HG03565 (cell line): ENCODE measurements at regions not wholly inside any gene's neighbourhood (a gene's known extent, or its start where the extent isn't known, plus 50 kb on each side); places are given as distances from the start of the nearest gene placed in this dataset.

Experiments
- ATAC-seq: cut with Tn5 transposase; IDR thresholded peaks from one replicate; pipeline ENCODE4 v1.9.1; 2021; ENCODE audit warnings: mild to moderate bottlenecking, moderate library complexity; ENCODE audit not compliant: unreplicated experiment

GRCh38 chr4:111464251-111465045 lies 680.8 kb upstream of the FAM241A start:
- ATAC-seq: no peak

DNA sequence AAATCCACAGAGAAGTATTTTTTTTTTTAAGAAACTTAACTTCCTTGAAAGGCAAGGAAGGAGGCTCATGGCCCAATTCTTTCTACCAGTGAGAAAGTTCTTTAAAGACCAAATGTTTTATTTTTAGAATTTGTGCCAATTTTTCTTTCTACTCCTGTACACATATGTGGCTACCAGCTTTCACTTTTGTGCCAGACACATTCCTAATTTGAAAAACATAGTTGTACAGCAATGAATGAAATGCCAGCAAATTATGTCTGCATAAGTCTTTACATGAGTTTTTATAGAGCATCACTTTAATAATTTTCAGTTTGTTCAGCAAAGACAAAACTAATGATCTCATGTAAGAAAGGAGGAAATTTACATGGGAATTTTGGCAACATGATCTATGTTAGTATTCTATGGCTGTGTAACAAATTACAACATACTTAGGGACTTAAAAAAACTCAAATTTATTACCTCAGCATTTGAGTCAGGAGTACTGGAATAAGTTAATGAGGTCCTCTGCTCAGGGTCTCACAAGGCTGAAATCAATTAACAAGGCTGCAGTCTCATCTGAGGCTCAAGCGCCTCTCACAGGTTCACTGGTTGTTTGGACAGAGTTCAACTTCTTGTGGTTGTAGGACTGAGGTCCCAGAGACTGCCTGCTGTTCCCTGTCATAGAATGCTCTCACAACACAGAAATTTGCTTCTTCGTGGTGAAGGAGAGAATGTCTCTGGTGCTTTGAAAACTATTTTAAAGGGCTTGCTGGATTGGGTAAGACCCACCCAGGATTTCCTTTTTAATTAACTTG lies 678.2 kb upstream of the FAM241A start:
- ATAC-seq: no peak

DNA sequence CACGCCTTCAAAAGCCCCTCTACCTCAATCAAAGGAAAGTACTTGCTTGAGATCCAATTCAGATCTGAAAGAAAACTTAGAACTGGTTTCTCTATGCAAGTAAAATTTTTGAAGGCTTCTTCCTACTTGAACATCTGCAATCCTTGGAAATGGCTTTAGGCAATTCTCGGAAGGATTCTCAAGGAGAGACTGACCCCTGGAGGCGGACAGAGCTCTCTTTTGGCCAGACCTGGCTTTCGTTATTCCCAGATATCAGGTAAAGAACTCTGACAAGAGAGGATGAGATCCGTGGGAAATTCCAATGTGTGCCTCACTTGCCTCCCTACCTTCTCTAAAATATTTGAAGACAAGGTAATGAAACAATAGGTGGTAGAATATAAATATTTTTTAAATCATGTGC lies 670.3 kb upstream of the FAM241A start:
- ATAC-seq: no peak

DNA sequence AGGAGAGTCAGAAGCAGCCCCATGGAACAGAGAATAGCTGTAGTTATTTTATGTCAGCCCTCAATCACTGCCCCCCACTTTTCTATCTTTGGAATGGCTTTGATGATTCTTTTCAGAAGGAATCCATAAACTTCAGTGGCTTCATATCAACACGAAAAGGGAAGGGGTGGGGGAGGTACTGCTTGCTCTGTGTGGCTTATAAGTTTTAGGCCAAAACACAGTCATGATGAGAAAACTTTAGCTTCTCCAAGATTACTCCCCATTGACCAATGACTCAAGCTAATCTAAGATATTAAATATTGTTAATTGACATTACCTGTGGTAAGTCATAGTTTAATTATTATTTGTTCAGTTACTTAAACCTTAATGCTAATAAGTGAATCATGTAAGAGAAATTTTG lies 669.6 kb upstream of the FAM241A start:
- ATAC-seq: no peak

- ATAC-seq: no peak
Observed at GRCh38 chr4:111480510-111480909, 664.7 kb upstream of the FAM241A start.

DNA sequence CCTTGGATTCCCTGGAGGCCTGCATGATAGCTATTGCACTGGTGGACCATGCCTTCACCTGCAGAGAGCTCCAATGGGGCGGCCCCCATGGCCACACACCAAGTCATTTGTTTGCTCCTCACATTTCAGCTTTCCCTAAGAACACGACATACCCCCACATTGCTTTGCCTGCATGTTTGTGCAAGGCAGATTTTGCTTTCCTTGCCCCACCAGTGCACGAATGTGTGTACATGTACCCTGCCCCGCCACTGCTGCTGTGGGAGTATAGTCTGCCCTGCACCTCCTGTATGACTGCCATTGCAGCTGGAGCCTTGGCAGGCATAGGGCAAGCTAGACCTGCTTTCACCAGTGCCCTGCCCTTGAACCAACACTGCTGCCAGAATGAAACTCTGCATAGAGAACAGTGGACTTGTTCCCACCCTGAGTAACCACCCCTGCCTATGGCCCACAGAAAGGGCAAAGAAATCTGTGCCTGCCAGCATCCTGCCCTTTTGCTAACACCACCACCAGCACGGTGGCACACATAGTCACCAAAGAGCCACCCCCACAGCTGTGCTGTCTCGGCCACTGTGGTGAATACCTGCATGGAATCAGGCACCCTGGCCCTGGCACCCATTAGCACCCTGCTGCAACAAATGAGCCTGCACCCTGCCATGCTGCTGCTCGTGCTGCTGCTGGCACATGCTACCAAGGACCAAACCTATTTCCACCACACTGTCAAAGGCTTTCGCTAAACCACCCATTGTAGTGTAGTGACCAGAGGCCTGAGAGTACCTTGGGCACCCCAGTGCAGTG lies 661.7 kb upstream of the FAM241A start:
- no peak for ATAC-seq

GRCh38 chr4:111492496-111492895 lies 652.8 kb upstream of the FAM241A start:
- no peak for ATAC-seq

DNA sequence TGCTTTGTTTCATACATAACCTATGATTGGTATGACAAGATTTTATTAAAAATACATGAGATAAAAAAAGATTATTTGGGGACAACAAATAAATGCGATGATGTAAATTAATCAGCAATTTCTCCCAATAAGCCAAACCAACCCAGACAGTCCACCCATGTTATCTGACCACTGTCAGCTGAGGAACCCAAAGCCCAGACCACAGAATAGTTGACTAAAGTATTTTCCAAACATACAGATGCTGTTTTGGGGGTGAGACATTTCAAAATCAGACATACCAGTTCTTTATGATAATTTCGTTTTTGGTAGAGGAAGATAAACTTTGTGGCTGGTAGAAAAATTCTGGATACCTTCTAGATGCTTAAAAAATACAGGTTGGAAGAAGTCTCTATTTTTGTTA lies 650.8 kb upstream of the FAM241A start:
- no peak for ATAC-seq

GRCh38 chr4:111494971-111495370 lies 650.3 kb upstream of the FAM241A start:
- ATAC-seq: no peak

DNA sequence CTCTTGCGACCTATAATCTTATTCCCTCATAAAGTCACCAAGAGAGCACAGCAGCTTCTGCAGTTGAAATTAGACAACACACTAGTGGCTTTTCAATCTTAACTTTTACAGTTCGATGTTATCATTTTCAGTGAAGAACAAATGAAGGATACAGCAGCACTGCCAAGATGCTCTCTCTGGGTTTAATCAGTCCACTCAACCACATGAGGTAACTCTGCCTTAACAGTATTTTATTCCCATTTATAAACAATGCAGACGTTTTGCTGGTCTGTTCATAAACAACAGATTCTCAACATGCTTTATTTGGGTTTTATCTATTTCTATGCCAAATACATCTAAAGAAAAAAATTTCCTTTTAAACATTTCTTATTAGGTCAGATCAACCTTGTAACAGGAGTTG lies 646.0 kb upstream of the FAM241A start:
- no peak for ATAC-seq

DNA sequence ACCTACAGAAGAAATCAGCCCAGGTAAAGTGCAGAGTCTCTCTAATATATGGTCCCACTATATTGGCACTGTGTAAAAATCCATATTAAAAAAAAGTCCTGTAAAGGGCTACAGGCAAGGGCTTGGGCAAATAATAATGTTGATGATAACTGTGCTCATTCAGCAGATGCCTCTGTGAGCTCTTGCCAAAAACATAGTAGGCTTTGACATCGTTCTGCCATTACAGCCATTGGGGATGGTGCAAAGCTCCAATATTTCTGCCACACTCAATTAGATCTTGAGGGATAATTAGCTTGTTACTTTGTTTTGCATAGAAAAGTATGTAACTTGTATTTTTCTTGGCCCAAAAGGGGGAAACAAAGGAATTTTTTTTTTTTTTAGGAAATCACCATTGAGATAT lies 645.5 kb upstream of the FAM241A start:
- no peak for ATAC-seq

GRCh38 chr4:111500858-111501257 lies 644.4 kb upstream of the FAM241A start:
- no peak for ATAC-seq

DNA sequence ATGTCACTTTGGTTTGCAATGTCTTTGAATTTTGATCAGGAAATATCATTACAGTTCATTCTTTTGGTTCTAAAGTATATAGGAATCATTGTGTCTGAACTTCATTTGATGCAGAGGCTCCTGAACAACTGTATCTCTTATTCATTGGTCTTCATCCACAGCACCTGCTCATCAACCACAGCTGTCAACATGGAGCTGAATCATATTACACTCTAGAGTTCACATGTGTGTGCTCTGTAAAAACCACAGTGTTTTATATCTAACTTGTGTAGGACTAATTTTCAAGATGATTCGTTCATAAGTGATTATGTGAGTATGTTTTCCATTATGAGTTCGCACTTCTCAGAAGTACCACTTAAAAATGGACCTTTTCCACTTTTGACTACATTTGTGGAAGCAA lies 643.3 kb upstream of the FAM241A start:
- ATAC-seq: no peak

DNA sequence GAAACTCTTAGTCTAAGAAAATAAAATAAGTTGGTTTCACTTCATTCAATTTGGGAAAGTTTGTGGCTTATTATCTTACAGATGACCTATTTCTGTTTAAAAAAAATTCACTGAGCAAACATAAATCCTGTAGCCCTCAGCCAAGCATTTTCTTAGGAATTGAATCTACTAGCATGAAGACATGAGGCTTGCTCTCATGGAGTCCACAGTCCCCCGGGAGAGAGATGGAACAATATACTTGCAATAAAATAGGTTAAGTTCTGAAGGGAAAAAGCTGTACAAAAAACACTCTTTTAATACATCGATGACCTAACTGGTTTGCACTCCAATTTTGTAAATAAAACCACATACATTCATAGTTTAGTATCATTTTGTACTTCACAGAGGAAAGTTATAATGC lies 642.6 kb upstream of the FAM241A start:
- no peak for ATAC-seq

DNA sequence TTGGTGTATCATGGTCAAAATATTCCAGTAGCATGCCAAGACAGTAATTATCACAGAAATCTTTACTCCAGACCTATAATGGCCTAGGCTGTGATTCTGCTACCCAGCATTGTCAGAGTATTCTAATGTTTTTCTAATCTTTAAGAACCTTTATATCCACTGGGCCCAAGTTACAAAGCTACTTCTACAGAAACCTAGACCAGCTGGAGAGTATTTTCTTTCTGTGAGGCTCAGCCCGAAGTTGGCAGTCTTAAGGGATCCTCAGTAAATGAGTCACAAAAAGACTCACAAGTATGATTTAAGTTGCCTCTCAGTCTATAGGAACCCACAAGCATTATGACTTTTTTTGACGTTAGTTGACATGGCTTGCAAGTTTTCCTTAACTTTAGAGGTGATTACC lies 638.5 kb upstream of the FAM241A start:
- ATAC-seq: no peak

- no peak for ATAC-seq
Observed at GRCh38 chr4:111510535-111510934, 634.7 kb upstream of the FAM241A start.

DNA sequence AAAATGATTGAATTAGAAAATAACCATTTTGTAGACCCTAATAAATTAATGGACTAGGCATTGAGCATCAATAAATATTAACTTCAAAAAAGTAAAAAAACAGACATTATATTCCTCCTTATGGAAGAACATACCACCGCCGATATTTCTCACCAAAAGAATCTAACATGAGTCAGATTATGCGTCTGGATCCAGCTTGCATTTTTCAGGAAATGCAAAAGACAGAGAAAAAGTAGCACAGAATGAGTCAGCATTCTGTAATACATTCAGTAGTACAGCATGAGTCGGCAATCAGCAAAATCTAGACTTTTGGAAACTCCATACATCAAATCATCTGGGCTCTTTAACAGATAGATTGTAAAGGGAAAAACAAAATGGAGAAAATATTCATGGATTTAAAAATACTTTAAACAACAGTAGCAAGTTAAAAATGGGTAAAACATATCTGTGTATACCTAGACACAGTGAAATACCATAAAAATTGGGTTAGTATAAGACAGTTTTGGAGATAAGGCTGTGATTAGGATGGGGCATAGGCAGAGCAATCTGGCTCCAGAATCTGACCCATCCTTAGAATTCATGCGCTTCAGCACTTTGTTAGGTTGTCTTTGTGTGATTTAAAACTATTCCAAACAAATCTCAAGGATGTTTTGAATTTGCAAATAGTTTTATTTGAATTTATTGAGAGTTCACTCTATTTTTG lies 633.0 kb upstream of the FAM241A start:
- no peak for ATAC-seq

DNA sequence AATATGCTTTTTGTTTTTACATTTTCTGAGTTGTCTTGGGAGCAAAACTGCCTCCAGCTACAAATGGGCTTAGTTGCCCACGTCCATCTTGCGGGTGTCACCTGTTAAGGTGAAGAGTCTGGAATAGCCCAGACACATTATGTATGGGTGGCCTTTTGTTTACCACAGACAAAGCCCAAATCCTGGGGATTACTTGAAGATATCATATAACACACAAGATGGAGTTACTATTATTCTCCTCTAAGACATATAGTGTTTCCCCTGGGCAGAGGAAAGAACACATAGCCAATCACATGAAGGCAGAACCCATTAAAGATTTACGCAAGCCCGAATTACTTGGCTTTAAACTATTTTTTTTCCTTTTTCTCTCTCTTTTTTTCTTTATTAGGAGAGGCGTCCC lies 625.6 kb upstream of the FAM241A start:
- no peak for ATAC-seq

- no peak for ATAC-seq
Observed at GRCh38 chr4:111530446-111530845, 614.8 kb upstream of the FAM241A start.

DNA sequence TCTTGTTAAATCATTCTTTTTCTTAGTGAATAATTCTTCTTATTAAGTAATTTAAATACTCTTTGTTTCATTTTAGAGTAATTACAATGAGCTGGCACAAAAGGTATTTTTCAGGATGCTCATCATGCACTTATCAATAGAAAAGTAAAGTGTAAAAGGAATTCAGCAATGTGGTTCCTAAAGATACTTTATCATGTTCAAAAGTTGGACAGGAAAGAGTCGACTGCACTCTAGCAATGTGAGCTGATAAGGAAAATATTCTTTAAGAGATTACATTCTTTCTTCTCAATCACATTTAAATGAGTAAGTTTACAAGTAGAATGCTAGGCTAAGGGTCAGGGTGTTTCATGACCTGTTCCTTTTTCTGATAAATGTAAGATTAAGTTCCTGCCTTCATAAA lies 609.5 kb upstream of the FAM241A start:
- ATAC-seq: no peak

- no peak for ATAC-seq
Observed at GRCh38 chr4:111537165-111537564, 608.1 kb upstream of the FAM241A start.
